HG03025 (cell line): ENCODE measurements at regions not wholly inside any gene's neighbourhood (a gene's known extent, or its start where the extent isn't known, plus 50 kb on each side); places are given as distances from the start of the nearest gene placed in this dataset.

Source experiments
- ATAC-seq: cut with Tn5 transposase; IDR thresholded peaks from one replicate; pipeline ENCODE4 v1.9.1; 2021; ENCODE audit warnings: mild to moderate bottlenecking, moderate library complexity; ENCODE audit not compliant: unreplicated experiment, low FRiP score

DNA sequence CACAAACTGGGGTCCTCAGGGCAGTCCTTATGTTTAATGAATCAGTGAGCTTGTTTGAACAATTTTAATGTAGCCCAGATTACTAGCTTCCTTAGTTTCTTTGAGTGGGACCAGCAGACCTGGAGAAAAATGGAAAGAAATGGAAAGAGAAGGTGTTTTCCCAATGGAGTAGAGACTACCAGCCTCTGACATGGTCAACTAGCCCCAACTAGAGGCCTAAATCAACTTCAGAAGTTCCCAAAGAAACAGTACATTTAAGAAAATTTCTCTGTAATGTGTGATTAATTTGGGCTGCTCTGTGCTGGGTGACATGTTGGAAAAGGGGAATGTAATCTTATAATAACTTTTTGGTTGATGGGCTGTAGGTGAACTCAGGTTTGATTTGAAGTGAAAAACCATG is 310.9 kb downstream of the MFSD1 start:
- ATAC-seq, result no peak

DNA sequence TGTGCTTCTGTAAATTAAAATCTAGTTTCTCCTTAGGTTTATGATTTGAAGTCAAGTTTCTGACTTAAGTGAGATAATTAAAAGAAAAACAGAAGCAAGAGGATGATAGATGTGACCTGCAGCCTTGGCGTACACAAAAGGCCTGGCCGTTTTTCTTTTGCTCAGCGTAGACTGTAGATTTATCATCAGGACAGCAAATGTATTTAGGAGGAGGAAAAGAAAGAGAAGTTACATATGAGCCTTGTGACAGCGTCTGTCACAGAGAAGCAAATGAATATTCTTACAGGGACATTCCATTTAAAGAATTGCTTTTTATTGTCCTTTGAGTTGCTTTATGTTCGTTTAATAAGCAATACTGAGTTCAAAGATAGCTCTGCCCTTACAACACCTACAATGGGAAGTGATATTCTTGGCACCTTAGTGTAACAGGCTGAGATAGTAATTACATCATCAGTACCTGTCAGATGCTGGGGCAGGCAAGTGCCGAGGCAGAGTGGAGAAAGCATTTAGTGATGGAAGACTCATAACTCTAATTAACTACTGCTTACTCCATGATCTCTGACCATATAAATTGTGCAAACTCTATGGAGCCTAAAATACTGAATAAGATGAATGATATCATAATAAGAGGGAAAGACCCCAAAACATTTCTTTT is 311.5 kb downstream of the MFSD1 start:
- no peak for ATAC-seq

DNA sequence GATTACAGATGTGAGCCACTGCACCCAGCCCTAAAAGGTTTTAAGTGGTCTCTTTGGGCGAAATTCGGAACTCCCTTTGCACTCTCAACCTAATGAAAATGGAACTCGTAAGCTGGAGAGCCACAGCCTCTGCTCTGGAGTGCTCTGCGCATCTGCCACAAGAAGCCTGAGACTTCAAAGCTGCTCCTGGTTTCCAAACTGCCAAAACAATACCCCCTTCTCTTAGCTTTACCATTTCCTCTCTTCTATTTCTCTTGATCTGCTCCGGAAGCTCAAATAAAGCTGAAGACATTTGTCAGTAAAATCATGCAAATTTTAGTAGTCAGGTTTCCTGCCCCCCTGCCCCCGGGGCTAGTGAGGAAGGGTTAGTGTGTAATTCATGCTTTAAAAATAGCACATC is 312.7 kb downstream of the MFSD1 start:
- no peak for ATAC-seq

DNA sequence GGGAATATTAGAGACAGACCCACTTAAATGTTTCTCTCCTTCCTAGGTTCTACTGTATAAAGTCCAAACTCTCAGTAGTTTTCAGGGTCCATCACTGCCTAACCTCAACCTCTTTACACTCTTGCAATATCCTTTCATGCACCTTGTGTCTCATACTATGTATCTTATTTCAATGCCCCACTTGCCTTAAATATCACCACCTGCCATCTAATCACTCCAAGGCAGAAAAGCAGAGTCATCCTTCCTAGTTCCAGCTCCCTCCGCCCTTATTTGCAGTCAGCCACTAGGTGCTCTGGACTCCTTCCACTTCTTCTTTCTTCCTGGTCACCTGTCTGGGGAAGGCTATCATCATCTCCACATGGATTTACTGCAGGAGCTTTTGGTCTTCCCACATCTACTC is 322.0 kb downstream of the MFSD1 start:
- ATAC-seq, result no peak

DNA sequence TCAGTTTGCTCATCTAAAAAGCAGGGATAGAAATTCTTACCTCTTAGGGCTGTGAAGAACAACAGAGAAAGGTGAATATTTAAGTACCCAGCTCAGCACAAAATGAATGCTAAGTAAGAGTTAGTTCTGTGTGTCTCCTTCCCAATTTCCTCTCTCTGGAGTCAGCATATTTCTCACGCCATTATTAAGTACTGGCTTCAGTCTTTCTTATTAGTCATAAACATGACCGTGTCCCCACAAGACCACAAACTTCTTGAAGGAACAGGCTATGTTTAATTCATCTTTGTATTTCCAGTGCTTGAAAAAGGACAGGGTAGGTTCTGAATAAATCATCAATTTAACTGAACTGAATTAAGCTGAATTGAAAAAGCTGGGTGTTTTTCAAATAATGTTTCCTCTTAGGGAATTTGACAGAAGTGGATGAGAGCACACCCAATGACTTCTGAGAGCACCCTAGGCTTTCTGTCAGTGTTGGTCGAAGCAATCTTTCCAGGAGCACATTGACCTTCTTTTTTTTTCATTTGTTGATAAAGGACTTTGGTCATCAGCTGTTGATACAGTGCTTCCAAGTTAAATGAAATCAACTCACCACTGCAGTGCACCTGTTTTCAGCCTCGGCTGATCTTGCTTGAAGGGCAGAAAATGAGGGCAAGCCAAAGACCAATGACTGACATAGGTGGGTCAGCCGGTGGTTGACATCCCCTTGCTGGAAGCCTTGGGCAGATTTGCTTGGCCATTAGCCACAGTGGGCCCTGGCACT is 324.6 kb downstream of the MFSD1 start:
- no peak for ATAC-seq

DNA sequence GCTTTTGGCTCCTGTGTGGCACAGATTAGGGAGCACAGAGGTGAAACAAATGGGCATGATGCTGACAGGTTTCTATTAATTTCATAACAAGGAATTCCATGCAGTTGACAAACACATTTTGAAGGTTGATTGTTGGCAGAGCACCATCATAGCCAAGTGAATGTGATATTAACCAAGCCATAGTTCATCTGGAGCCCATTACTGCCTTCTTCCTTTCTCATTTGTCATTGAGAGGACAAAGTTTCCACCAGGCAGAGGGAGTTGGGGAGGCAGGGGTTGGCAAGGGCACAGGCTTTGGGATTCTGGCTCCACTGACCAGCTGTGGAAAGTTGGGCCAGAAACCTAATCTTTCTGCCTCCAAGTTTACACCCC is 325.2 kb downstream of the MFSD1 start:
- ATAC-seq, result no peak

DNA sequence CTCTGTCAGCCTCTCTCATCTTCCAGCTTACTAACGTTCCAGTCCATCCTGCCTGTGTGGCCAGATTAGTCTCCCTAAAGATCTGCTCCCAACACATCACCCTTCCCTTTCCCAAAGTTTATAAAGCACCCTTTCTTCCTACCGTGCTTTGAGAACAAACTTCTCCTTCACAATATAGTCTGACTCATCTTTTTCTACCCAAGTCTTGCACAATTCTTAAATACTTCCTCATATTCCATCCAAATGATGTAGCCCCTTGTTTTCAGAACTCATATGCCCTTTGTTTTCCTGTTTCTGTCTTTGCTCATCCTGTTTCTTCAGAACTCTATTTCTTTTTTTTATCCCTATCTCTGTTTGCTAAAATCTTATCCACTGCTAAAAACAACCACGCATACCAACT is 326.8 kb downstream of the MFSD1 start:
- ATAC-seq, result no peak

DNA sequence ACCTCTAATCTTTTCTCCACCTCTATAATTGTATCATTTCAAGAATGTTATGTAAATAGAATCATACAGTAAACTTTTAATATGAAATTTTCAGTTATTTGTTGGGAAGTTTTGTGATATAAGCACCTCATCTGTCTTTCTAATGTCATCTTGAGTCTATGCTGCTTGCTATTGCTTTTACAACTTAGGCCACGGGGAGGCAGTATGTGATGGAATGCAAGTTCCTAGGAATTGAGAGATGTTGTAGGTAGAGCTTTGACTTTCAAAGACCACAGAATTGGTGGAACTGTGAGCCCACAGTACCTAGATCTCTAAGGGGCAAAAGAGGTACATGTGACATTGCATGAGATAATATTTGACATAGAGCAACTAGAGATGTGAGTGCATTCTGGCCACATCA is 328.3 kb downstream of the MFSD1 start:
- no peak for ATAC-seq

DNA sequence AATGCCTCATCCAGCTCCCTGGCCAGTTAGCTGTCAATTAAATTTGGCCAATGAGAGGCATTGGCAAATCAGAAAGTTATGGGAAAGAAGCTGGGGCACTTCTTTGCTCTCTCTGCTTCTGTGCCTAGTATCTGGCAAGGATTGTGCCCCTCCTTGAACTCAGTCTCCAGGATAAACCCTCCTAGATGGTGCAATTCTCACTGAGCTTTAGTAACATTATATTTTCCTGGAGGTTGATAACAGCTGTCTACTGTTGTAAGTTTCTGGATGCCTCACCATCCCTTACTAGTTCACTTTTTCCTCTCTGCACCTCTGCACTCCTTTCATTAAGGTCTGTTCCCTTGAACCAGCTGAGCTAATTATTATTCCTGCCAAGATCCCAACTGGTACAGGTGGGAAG is 329.5 kb downstream of the MFSD1 start:
- no peak for ATAC-seq

DNA sequence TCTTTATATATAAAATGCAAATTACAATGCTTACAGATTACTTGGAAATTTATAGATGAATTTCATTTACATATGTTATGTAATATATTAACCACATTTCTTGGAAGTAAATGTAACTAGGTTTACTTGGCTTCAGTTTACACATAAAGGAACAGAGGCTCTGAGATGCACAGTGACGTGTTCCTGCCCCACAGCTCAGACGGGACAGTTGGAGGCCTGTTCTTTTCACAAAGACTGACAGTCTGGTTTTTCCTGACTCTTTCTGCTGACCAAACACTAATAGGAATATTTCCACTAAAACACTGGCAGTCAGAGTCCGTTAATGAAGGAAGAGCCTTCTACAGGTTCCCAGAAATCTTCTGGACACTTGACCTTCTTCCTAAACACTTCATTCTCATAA is 336.1 kb downstream of the MFSD1 start:
- no peak for ATAC-seq

DNA sequence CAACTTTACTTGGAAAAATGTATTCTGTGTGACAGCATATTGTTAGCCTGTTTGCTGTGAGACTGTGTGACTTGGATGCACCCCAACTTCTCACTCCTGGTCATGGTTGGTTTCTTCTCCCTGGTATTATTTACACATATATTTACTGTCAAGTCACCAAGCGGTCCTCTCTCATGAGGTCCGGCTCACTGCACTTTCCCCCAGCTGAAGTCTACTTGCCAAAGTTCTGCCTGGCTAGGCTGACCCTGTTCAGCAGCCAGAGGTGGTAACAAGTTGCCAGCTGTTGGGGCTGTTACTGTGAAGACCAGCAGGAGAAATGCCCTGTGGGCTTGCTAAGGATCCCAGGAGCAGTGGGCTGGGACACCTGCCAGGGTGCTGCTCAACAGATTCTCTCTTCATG is 337.5 kb downstream of the MFSD1 start:
- no peak for ATAC-seq

DNA sequence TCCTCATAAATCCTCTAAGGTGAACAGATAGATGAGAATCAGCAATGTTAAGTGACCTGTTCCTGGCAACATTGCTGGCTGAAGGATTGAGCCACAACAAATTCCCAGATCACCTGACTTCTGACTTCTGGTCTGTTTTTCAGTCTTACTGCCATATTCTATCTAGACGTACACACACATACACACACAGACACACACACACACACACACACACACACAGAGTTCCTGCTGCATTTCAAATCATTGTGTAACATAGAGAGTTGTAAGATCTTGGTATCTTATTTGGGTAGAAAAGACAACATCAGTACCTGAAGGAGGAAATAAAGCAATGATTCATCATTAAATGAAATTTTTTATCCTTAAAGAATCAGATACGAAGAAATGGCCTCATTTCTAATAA is 342.6 kb downstream of the MFSD1 start:
- ATAC-seq, result no peak

DNA sequence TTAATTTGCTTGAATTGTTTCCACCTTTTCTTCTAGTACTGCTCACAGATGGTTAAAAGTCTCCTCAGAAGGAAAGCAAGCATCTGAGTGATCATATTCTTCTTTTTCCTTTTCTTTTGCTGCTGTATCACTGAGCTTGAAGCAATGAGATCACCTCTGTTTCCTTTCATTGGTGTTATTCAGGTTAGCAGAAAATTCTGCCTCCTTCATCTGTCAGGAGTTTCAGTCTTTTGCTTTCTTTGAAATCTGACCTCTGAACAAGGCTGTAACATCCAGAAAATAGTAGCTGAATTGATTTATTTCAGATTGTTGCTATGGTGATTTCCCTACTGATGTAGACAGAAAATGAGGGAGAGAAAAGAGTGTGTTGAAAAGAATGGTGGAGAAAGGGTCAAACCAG is 343.0 kb downstream of the MFSD1 start:
- no peak for ATAC-seq

DNA sequence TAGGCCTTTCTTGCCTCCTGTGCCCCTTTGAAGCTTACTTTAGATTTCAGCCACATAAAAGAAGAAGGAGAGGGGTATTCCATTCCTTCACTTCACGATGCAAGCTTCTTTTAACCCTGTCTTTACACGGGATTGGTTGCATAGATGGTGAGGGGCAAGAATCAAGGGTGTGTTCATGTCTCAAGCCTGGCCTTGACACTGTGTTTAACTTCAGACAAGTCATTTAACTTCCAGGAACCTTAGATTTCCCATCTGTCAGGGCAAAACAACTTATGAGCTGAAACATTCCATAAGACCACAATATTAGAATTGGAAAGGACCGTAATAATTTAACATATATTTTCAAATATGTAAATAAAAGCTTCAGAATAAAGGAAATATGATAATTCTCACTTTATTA is 344.5 kb downstream of the MFSD1 start:
- no peak for ATAC-seq

DNA sequence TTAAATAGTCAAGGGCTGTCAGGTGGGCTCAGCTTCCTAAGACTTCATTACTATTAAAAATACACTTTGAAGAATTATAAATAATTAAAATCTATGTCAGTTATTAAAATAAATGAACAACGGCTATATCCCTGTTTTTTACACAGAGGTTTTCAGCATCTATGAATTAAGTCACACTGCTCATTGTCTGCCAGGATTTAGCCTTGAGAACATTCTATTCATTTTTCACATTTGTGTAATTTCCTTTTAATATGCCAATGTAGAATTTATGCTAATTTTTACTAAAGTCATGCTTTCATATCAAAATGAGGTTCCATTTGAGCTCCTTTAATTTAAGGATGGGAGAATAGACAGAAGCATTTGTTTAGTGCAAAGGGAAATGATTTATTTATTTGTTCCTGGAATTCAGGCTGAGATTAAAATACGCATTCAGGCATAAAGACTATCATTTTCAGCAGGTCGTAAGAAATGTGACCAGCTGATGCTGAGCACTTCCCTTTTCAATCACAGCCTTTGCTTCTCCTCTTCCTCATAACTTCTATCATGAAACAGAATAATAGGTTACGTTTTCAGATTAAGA is 345.1 kb downstream of the MFSD1 start:
- ATAC-seq, result no peak

DNA sequence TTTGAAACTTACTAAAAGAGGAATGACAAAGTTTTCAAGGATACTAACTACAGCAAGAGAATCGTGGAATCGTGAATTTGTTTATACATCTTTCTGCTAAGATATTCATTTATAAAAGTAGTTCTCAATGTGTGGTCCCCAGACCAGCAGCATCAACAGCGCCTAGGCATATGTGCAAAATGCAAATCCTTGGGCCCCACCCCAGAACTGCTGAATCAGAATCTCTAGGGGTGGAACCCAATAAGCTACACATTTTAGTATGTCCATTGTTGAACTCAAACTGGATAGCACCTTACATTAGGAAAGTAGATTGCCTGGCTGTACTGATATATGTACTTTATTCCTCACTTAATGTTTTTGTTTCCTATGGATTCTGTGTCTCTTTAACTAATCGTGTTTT is 346.0 kb downstream of the MFSD1 start:
- ATAC-seq, result no peak

DNA sequence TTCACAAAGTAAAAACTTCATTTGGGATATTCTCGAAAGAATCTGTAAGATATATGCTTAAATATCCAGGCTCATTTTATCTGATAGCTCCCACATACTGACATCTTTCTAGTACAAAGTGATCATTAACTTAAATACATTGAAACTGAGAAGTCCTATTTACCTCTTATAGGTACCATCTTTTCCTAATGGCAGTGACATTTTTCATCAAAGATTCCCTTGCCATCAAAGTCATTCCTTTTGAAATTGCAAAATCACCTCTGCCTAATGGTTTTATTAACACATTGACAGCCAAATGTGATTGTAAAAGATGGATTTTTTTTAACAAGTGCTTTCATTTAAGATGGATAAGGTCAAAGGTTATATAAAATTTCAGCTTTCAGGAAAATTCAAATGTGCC is 346.6 kb downstream of the MFSD1 start:
- no peak for ATAC-seq

DNA sequence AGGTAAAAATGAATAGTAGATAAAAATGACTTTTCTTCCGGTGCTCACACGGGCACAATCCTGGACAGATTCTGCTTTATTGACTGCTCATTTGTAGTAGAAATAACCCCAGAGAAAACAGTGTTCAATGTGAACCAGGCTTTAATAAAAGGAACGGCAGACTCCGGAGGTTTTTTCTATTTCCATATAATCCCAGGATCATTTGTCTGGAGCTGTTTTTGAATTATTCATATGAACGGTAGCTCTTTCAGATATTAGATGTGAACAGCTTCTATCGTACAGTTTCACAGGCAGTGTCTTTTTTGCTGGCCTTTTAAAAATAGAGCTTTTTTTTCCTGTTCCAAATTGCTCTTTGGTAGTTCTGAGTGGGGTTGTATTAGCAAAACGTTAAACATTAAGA is 347.3 kb downstream of the MFSD1 start:
- ATAC-seq, result no peak

DNA sequence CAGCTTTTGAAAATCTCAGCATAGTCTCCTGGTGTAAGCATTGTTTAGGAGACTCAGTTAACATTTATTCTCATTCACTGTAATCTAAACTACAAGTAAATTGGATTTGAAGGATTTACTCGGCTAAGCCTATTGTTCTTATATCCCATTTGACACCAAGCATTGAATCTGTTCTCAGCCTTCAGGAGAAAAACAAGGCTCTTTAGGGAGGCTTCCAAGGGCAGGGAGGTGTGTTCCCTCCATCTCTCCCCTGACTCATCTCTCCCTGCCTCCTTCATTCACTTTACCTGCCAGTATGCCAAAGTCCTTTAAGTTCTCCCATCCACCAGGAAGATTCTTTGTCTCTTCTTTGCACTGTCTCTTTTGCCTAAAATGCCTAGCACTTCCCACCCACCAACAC is 347.8 kb downstream of the MFSD1 start:
- ATAC-seq, result no peak

DNA sequence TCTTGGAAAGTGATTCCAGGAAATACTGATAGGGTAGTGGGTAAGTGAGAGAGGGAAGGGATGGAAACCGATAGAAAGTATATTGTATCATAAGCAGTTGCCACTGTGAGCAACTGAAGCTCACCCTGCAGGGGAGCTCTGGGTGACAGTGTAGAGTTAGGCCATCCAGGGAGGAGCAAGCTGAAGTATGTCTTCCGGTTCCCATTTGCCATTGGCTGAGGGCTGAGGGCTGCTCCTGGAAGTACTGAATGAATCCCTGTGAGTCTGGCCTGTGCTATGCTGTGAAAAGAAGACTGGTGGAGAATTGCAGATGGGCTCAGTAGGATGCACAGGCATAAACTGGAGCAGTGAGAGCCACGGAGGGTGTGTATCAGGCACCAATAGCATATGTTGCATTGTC is 348.3 kb downstream of the MFSD1 start:
- no peak for ATAC-seq

DNA sequence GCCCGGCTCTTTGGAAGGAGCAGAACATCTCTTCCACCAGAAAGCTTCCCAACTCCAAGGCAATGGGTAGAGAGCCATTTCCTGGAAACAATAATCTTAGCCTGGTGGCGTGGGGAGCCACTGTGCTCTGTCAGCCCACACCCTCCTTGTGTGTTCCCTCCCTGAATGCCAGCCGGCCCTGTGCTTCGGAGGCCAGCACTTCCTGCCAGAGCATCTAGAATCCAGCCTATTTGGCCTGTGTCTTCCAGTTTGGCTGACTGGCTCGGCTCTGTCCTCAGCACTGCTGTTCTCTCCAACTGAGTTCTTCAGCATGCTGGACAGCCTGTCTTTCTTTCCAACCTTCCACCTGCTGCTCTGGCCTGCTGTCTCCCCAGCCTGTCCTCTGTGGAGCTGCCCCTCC is 349.3 kb downstream of the MFSD1 start:
- ATAC-seq, result no peak

DNA sequence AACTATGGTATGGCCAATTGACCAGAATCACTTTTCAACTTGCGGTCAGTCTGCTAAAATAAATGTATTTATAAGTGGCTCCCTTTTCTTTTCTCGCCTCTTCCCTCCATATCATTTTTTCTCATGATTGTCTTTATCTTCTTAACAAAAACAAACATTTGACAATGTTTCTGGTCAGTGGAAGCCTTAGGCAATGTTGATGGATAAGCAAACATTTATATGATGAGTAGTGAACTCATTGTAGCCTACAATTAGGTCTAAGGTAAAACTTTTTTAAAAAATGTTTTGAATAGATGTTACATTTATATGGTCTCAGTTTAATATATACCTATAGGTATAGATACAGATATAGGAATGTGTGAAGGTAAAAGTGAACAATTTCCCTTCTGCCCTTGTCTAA is 355.4 kb downstream of the MFSD1 start:
- no peak for ATAC-seq
